ENCODE measurements at regions not wholly inside any gene's neighbourhood (a gene's known extent, or its start where the extent isn't known, plus 50 kb on each side); places are given as distances from the start of the nearest gene placed in this dataset.

GRCh38 chr11:38304926-38305325 is 1706.9 kb upstream of the RAG2 start:
- no peak overlapping the region for H3K4me3 Mint-ChIP-seq
- no CpG with 5 or more reads among the region's 2 CpGs for WGBS (ENCODE audit: insufficient coverage)
- no peak overlapping the region for H3K4me2 ChIP-seq (replicated peaks; ENCODE audit: extremely low read depth, low read length, poor library complexity, severe bottlenecking)

DNA sequence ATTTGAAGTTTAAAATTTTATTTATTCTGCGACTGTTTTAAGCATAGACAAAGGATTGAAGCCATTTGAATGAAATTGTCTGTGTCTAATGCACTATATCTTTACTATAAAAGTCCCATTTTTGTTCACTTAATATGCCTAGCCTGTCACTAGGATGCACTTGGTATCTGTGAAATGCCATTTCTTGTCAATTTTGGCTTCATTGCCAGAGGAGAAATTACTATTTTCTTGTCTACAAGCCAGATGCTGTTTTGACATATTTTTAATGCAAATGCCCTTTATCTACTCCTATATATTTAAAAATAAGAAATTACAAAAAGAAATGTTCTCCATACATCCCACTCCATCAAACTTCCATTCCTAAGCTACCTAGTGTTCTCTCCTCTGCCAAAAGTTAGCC is 1704.5 kb upstream of the RAG2 start:
- H2AFZ ChIP-seq (ENCODE audit: insufficient read depth, low read depth, low read length, poor library complexity, severe bottlenecking) = no peak overlapping the region
- H3K9ac ChIP-seq (ENCODE audit: insufficient read depth, low read length, poor library complexity, severe bottlenecking) = no peak overlapping the region
- H3K79me2 ChIP-seq (ENCODE audit: insufficient read depth, low read length) = no peaks in the 10 kb centered on the region
- Mint-ChIP-seq H3K9me3 (peaks cover 0 to 6% (median 2%) of the 10 kb centered on the region in 7 donors), H3K27ac (no peak overlapping the region), H3K36me3 (no peaks in the 10 kb centered on the region), H3K4me3 (no peak overlapping the region), H3K27me3 (ENCODE audit: low read depth in 3 of 3) (peaks cover 0 to 2% (median 0%) of the 10 kb centered on the region in 3 donors), H3K4me1 (no peaks in the 10 kb centered on the region)
- no peak overlapping the region for H3K4me3 ChIP-seq (replicated peaks in 1 of 3; ENCODE audit: low read depth in 2 of 3, low read length in 3 of 3)
- intact Hi-C loops (cut with micrococcal nuclease) = no loop called here
- no peak for DNase-seq
- no peaks in the 10 kb centered on the region for H4K20me1 ChIP-seq (ENCODE audit: insufficient read depth, low read length)
- TF ChIP-seq CTCF (IDR thresholded peaks at IDR 0.05) = no peak
- peaks cover 0 to 4% of the 10 kb centered on the region in 2 donors for H3K9me3 ChIP-seq (replicated peaks in 1 of 2; ENCODE audit: control insufficient read depth in 1 of 2, insufficient read depth in 1 of 2, low read length in 2 of 2)
- no peaks in the 10 kb centered on the region for H3K27me3 ChIP-seq (ENCODE audit: control insufficient read depth in 2 of 2, insufficient read depth in 2 of 2, low read length in 2 of 2)
- no peak overlapping the region for H3K4me2 ChIP-seq (replicated peaks; ENCODE audit: extremely low read depth, low read length, poor library complexity, severe bottlenecking)
- no peaks in the 10 kb centered on the region for H3K36me3 ChIP-seq (replicated peaks in 1 of 2; ENCODE audit: control insufficient read depth in 1 of 2, insufficient read depth in 2 of 2, low read length in 2 of 2)
- H3K4me1 ChIP-seq (ENCODE audit: control insufficient read depth in 1 of 2, insufficient read depth in 2 of 2, low read length in 2 of 2) = no peaks in the 10 kb centered on the region
- no CpG with 5 or more reads among the region's 1 CpG for WGBS (ENCODE audit: insufficient coverage)
- H3K27ac ChIP-seq (ENCODE audit: low read depth in 1 of 2, low read length in 2 of 2) = no peak overlapping the region

More at GRCh38 chr11:38304926-38305325, 1706.9 kb upstream of the RAG2 start:
- H3K36me3 Mint-ChIP-seq = no peaks in the 10 kb centered on the region
- H3K27ac Mint-ChIP-seq = no peak overlapping the region
- peaks cover 0 to 6% (median 2%) of the 10 kb centered on the region in 7 donors for H3K9me3 Mint-ChIP-seq
- no peak overlapping the region for H3K27ac ChIP-seq (ENCODE audit: low read depth in 1 of 2, low read length in 2 of 2)
- peaks cover 0 to 2% (median 0%) of the 10 kb centered on the region in 3 donors for H3K27me3 Mint-ChIP-seq (ENCODE audit: low read depth in 3 of 3)
- no peaks in the 10 kb centered on the region for H4K20me1 ChIP-seq (ENCODE audit: insufficient read depth, low read length)
- intact Hi-C loops (cut with micrococcal nuclease) = no loop called here
- H3K9ac ChIP-seq (ENCODE audit: insufficient read depth, low read length, poor library complexity, severe bottlenecking) = no peak overlapping the region
- no peak overlapping the region for H3K4me3 ChIP-seq (replicated peaks in 1 of 3; ENCODE audit: low read depth in 2 of 3, low read length in 3 of 3)
- no peaks in the 10 kb centered on the region for H3K4me1 Mint-ChIP-seq
- no peaks in the 10 kb centered on the region for H3K79me2 ChIP-seq (ENCODE audit: insufficient read depth, low read length)
- H3K4me1 ChIP-seq (ENCODE audit: control insufficient read depth in 1 of 2, insufficient read depth in 2 of 2, low read length in 2 of 2) = no peaks in the 10 kb centered on the region
- TF ChIP-seq CTCF (IDR thresholded peaks at IDR 0.05) = no peak
- H3K27me3 ChIP-seq (ENCODE audit: control insufficient read depth in 2 of 2, insufficient read depth in 2 of 2, low read length in 2 of 2) = no peaks in the 10 kb centered on the region
- H3K9me3 ChIP-seq (replicated peaks in 1 of 2; ENCODE audit: control insufficient read depth in 1 of 2, insufficient read depth in 1 of 2, low read length in 2 of 2) = peaks cover 0 to 4% of the 10 kb centered on the region in 2 donors
- H2AFZ ChIP-seq (ENCODE audit: insufficient read depth, low read depth, low read length, poor library complexity, severe bottlenecking) = no peak overlapping the region
- no peaks in the 10 kb centered on the region for H3K36me3 ChIP-seq (replicated peaks in 1 of 2; ENCODE audit: control insufficient read depth in 1 of 2, insufficient read depth in 2 of 2, low read length in 2 of 2)
- no peak for DNase-seq
